Activated CD4-positive, alpha-beta T cell treated with anti-CD3 and anti-CD28 coated beads, Interleukin-2, amount 10 ng/mL, durations not matched to agents 24 days and 14 days (primary cell): ENCODE measurements at regions not wholly inside any gene's neighbourhood (a gene's known extent, or its start where the extent isn't known, plus 50 kb on each side); places are given as distances from the start of the nearest gene placed in this dataset.

Experiments used
- DNase-seq: peaks from one replicate; pipeline ENCODE4 v3.0.0; 2022
- H3K27ac Mint-ChIP-seq: one replicate; pipeline ENCODE4 v1.8.0; 2022; ENCODE audit warnings: mild to moderate bottlenecking, mixed read lengths
- H3K27me3 Mint-ChIP-seq: one replicate; pipeline ENCODE4 v1.8.0; 2022; ENCODE audit warnings: mixed read lengths
- H3K36me3 Mint-ChIP-seq: one replicate; pipeline ENCODE4 v1.8.0; 2022; ENCODE audit warnings: low read depth, mild to moderate bottlenecking, mixed read lengths
- H3K4me1 Mint-ChIP-seq: one replicate; pipeline ENCODE4 v1.8.0; 2021; ENCODE audit warnings: mixed read lengths
- H3K4me3 Mint-ChIP-seq: one replicate; pipeline ENCODE4 v1.8.0; 2022; ENCODE audit warnings: mild to moderate bottlenecking, moderate library complexity, mixed read lengths
- H3K9me3 Mint-ChIP-seq: one replicate; pipeline ENCODE4 v1.8.0; 2021; ENCODE audit warnings: mixed read lengths
- intact Hi-C: fragments of 100-400 bp; cut with micrococcal nuclease; formaldehyde crosslinking; loops from one replicate; pipeline ENCODE4 v1.15.1; 2023

DNA sequence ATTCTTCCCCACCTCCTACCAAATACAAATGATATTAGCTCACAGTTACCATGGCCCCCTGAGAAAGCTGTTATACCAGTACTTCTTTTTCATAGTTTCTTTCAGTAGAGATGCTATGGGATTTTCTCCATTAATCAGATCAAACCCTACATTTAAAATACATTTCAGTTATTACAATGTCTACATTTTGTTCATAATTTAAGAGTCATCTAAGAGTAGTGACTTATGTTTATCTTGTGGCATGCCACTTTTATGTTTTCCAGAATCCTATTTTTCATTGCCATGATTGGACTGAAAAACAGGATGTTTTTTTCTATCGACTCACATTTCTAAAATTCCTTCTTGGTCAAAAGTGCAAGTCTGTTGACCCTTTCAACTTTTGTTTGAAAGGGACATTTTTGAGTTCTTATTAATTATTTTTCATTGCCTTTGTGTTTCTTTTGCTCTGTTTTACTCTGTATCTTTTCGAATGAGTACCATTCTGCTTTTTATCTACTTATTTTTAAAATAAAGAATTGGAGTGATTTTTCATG is 77.4 kb upstream of the ANXA1 start:
- no peak for DNase-seq
- no peak overlapping the region for H3K4me3 Mint-ChIP-seq
- no peaks in the 10 kb centered on the region for H3K36me3 Mint-ChIP-seq
- no peaks in the 10 kb centered on the region for H3K4me1 Mint-ChIP-seq
- intact Hi-C loops = no loop called here
- H3K27me3 Mint-ChIP-seq = peaks cover 30% of the 10 kb centered on the region
- H3K27ac Mint-ChIP-seq = no peak overlapping the region
- H3K9me3 Mint-ChIP-seq = no peaks in the 10 kb centered on the region

DNA sequence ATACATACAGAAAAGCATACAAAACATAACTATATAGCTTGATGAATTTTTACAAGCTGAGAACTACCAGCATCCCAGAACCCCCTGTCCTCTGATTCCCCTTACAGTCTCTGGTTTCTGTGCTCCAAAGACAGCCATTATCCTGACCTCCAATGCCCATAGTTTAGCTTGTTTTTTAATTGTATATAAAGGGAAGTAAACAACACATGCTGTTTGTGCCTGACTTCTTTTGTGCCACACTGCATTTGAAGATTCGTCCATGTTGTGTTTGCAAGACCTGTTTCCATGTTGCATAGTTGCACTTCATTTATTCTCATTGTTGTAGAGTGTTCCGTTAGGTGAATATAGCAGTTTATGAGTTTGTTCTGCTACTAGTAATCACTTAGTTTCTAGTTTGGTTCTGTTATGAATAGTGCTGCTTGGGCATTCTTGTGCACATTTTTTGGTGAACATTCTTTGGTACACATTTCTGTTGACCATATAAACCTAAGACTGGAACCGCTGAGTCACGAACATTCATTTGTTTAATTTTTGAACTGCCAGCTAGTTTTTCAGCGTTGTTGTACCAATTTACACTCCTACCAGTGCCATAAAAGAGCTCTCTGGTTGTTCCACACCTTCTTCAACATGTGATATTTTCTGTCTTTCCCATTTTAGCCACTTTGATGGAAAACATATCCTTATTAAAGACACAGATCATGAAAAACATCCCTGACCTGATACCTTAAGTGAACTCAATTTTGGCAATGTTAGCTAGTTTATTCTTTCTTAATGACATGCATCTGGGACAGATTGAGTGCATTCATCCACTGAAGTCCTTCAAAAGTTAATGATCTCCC is 78.1 kb upstream of the ANXA1 start:
- Mint-ChIP-seq H3K4me3 (no peak overlapping the region), H3K27ac (no peak overlapping the region), H3K36me3 (no peaks in the 10 kb centered on the region), H3K4me1 (no peaks in the 10 kb centered on the region), H3K27me3 (peaks cover 30% of the 10 kb centered on the region), H3K9me3 (no peaks in the 10 kb centered on the region)
- DNase-seq = no peak
- intact Hi-C loops = no loop called here

DNA sequence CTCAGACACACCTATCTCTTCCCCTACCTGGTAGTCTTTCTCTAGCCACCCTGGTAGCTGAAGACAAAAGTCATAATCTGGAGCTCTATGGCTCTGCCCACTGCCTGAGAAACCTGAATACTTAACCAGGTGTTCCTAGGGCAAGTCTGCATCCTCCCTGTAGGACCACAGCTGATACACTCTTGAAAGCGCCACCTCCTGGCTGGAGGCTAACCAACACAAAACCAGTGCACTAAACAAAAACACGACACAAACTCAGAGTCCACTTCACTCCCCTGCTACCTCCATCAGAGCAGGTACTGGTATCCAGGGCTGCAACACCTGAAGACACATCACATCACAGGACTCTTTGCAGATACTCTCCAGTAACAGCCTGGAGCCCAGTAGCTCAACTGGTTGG is 84.6 kb upstream of the ANXA1 start:
- no peak for DNase-seq
- peaks cover 17% of the 10 kb centered on the region for H3K27me3 Mint-ChIP-seq
- no peak overlapping the region for H3K4me3 Mint-ChIP-seq
- no peak overlapping the region for H3K27ac Mint-ChIP-seq
- intact Hi-C loops = no loop called here
- no peaks in the 10 kb centered on the region for H3K4me1 Mint-ChIP-seq
- H3K9me3 Mint-ChIP-seq = no peaks in the 10 kb centered on the region
- no peaks in the 10 kb centered on the region for H3K36me3 Mint-ChIP-seq

DNA sequence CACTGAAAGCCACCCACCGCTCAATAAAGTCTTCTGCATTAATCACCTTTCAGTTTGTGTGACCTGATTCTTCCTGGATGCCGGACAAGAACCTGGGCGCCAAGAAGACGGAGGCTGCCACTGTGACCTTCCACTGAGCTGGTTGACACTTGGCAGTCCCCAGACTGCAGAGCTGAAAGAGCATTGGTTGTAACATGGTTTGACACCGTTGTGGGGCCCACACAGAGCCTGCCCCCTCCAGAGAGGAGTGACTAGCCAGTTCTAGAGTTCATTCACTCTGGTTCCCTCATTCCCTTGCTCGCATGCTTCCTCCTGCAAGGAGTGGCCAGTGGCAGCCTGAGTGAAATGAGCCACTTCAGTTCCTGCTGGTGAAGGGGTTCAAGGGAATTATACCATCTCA is 86.2 kb upstream of the ANXA1 start:
- Mint-ChIP-seq H3K27me3 (peaks cover 13% of the 10 kb centered on the region), H3K4me3 (no peak overlapping the region), H3K27ac (no peak overlapping the region), H3K4me1 (no peaks in the 10 kb centered on the region), H3K36me3 (no peaks in the 10 kb centered on the region), H3K9me3 (no peaks in the 10 kb centered on the region)
- intact Hi-C loops = no loop called here
- DNase-seq = no peak

DNA sequence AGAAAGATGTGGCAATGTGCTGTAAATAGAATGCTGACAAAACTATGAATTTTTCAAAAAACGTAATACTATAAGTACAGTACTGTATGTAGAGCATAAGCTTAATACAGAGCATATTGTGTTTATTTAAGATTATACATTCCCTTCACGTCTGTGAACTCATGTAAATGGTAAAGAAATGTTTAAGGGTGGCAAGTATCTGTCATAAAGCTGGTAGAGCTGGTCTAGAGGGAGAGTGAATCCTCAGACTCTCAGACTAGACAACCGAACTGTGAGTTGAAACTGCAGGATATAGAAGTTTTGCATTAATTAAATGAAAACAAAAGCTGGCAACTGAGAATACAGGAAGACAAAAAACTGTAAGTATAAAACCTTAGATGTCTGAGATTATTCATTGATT is 87.3 kb upstream of the ANXA1 start:
- Mint-ChIP-seq H3K4me1 (no peaks in the 10 kb centered on the region), H3K27me3 (peaks cover 8% of the 10 kb centered on the region), H3K9me3 (no peaks in the 10 kb centered on the region), H3K27ac (no peak overlapping the region), H3K36me3 (no peaks in the 10 kb centered on the region), H3K4me3 (no peak overlapping the region)
- intact Hi-C loops = no loop called here
- DNase-seq = no peak

DNA sequence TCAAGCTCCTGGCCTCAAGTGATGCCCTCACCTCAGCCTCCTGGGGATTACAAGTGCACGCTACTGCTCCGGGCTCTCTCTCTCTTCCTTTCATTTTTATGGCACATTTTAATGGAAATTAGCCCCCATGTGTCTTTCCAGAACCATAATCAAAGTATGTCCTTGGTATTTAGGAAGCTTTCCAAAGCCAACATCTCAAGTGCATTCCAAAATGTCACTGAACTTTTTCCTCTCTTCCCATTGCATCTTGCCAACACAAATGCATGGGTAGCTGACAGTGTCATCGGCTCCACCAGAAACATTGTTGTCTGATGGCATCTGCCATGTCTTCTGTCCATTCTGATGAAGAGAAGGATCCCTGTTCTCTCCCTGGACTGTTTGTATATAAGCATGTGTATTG is 90.5 kb upstream of the ANXA1 start:
- intact Hi-C loops = no loop called here
- Mint-ChIP-seq H3K27me3 (peaks cover 3% of the 10 kb centered on the region), H3K4me3 (no peak overlapping the region), H3K4me1 (no peaks in the 10 kb centered on the region), H3K27ac (no peak overlapping the region), H3K9me3 (no peaks in the 10 kb centered on the region), H3K36me3 (no peaks in the 10 kb centered on the region)
- no peak for DNase-seq

- Mint-ChIP-seq H3K9me3 (no peaks in the 10 kb centered on the region), H3K4me1 (no peaks in the 10 kb centered on the region), H3K36me3 (no peaks in the 10 kb centered on the region), H3K27ac (no peak overlapping the region), H3K27me3 (peaks cover 3% of the 10 kb centered on the region), H3K4me3 (no peak overlapping the region)
- DNase-seq = no peak
- intact Hi-C loops = no loop called here
These were observed 92.4 kb upstream of the ANXA1 start for GRCh38 chr9:73059247-73059646.

DNA sequence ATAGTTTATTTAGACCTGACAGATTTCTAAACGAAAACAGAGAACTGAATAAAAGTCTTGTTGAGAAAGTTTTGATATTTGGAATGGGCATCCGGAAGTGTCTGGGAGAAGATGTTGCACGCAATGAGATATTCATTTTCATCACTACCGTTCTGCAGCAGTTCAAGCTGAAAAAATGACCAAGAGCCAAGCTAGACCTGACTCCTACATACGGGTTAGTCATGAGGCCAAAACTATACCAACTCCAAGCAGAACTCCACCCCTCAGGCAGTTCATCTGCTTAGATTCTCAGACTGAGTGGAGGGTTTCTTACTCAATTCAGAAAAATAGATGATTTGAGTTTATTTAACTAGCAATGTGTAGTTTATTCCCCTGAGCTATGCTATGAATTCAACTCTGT is 95.4 kb upstream of the ANXA1 start:
- H3K27ac Mint-ChIP-seq = no peak overlapping the region
- no peaks in the 10 kb centered on the region for H3K36me3 Mint-ChIP-seq
- DNase-seq = no peak
- intact Hi-C loops = no loop called here
- H3K4me3 Mint-ChIP-seq = no peak overlapping the region
- H3K27me3 Mint-ChIP-seq = peaks cover 9% of the 10 kb centered on the region
- no peaks in the 10 kb centered on the region for H3K9me3 Mint-ChIP-seq
- no peaks in the 10 kb centered on the region for H3K4me1 Mint-ChIP-seq

- Mint-ChIP-seq H3K9me3 (no peaks in the 10 kb centered on the region), H3K27me3 (peaks cover 6% of the 10 kb centered on the region), H3K4me1 (no peaks in the 10 kb centered on the region), H3K4me3 (no peak overlapping the region), H3K36me3 (no peaks in the 10 kb centered on the region), H3K27ac (no peak overlapping the region)
- no peak for DNase-seq
- intact Hi-C loops = no loop called here
These were observed 97.6 kb upstream of the ANXA1 start for GRCh38 chr9:73054091-73054490.

DNA sequence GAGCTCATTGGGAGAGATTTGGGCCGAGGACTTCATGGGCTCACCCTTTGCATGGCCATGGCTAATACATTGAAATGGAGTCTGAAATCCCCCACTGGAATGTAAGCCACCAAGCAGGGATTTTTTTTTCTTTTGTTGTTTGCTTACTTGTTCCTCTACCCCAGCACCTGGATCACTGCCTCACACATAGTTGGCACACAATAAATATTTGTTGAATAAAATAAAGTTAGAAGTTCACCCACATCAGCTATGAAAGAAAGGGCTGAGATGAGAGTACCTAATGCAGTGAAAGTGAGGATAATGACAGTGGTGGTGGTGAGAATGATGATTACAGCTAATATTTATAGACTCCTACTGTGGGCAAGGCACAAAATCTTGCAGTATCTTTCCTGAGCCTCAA is 98.1 kb upstream of the ANXA1 start:
- Mint-ChIP-seq H3K9me3 (no peaks in the 10 kb centered on the region), H3K27ac (no peak overlapping the region), H3K4me3 (no peak overlapping the region), H3K36me3 (no peaks in the 10 kb centered on the region), H3K4me1 (no peaks in the 10 kb centered on the region), H3K27me3 (peaks cover 6% of the 10 kb centered on the region)
- no peak for DNase-seq
- intact Hi-C loops = no loop called here

- intact Hi-C loops = no loop called here
- Mint-ChIP-seq H3K9me3 (no peaks in the 10 kb centered on the region), H3K36me3 (no peaks in the 10 kb centered on the region), H3K27me3 (peaks cover 6% of the 10 kb centered on the region), H3K4me3 (no peak overlapping the region), H3K27ac (no peak overlapping the region), H3K4me1 (no peaks in the 10 kb centered on the region)
- no peak for DNase-seq
These were observed 98.2 kb upstream of the ALDH1A1 start for GRCh38 chr9:73050887-73051550.

DNA sequence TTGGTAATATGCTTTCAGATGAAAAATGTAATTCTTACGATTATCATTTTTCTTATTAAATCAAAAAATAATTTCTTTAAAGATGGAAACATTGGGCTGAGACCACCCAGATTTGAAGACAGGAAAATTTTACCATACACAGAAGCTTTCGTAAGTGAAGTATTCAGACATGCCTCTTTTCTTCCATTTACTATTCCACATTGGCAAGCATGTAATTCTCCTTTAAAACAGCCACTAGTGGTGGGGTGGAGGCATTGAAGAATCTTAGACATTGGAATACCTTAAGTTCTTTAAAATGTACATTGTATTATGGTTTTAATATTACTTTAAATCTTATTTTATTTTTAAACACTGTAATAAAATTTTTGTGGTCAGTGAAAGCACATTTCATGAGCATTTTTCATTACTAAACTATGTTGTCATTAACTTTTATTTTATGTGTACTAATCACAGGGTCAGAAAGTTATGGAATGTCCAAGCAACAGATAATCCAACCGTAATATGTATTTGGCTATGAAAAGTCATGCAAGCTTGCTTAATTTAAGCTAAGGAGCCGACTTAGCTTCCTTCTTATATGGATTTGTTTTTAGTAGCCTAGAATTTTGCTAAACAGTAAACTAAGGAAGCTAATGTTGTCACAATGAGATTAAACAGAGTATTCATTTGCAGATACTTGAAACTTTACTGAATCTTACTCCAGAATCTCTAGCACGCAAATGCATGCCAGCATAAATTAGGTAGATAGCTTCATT is 97.4 kb upstream of the ALDH1A1 start:
- no peak for DNase-seq
- no peaks in the 10 kb centered on the region for H3K9me3 Mint-ChIP-seq
- H3K27me3 Mint-ChIP-seq = peaks cover 6% of the 10 kb centered on the region
- intact Hi-C loops = no loop called here
- no peak overlapping the region for H3K27ac Mint-ChIP-seq
- no peaks in the 10 kb centered on the region for H3K36me3 Mint-ChIP-seq
- no peak overlapping the region for H3K4me3 Mint-ChIP-seq
- H3K4me1 Mint-ChIP-seq = no peaks in the 10 kb centered on the region

DNA sequence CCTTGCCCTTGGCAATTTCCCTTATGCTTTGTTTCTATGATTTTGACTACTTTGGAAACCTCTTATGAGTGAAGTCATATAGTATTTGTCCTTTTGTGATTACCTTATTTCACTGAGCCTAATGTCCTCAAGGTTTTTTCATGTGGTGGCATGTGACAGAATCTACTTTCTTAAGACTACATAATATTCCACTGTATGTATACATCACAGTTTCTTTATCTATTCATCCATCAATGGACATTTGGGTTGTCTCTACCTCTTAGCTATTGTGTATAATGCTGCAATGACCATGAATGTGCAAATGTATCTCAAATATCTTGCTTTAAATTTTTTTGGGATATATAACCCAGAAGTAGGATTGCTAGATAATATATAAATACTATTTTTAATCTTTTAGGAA is 96.4 kb upstream of the ALDH1A1 start:
- no peaks in the 10 kb centered on the region for H3K4me1 Mint-ChIP-seq
- H3K9me3 Mint-ChIP-seq = no peaks in the 10 kb centered on the region
- intact Hi-C loops = no loop called here
- no peaks in the 10 kb centered on the region for H3K36me3 Mint-ChIP-seq
- DNase-seq = no peak
- H3K27me3 Mint-ChIP-seq = peaks cover 6% of the 10 kb centered on the region
- H3K27ac Mint-ChIP-seq = no peak overlapping the region
- no peak overlapping the region for H3K4me3 Mint-ChIP-seq

GRCh38 chr9:73046769-73047168 is 93.9 kb upstream of the ALDH1A1 start:
- no peak overlapping the region for H3K4me3 Mint-ChIP-seq
- H3K9me3 Mint-ChIP-seq = no peaks in the 10 kb centered on the region
- H3K4me1 Mint-ChIP-seq = no peaks in the 10 kb centered on the region
- H3K36me3 Mint-ChIP-seq = no peaks in the 10 kb centered on the region
- no peak overlapping the region for H3K27ac Mint-ChIP-seq
- H3K27me3 Mint-ChIP-seq = peaks cover 2% of the 10 kb centered on the region
- intact Hi-C loops = no loop called here
- no peak for DNase-seq
